Astrocyte of the cerebellum (primary cell): ENCODE measurements at regions not wholly inside any gene's neighbourhood (a gene's known extent, or its start where the extent isn't known, plus 50 kb on each side); places are given as distances from the start of the nearest gene placed in this dataset.

Source experiments
- DNase-seq: peaks from one replicate; pipeline ENCODE4 v3.0.0-alpha.2; 2011; ENCODE audit warnings: low read depth
- H3K4me3 ChIP-seq: 2 replicates; pipeline ENCODE4 v1.5.1; 2011; ENCODE audit warnings: mild to moderate bottlenecking, low read depth, low read length, moderate library complexity
- in situ Hi-C: cut with HindIII; loops from 2 replicates; pipeline ENCODE4 v1.10.0; 2017; ENCODE audit warnings: low sequenced_read_pairs
- TF ChIP-seq, protein P1 (sequence below): IDR thresholded peaks from 2 replicates; pipeline ENCODE4 v1.5.1; 2012; ENCODE audit warnings: low read length, low read depth, moderate library complexity, mild to moderate bottlenecking; ENCODE audit errors: missing control alignments

DNA sequence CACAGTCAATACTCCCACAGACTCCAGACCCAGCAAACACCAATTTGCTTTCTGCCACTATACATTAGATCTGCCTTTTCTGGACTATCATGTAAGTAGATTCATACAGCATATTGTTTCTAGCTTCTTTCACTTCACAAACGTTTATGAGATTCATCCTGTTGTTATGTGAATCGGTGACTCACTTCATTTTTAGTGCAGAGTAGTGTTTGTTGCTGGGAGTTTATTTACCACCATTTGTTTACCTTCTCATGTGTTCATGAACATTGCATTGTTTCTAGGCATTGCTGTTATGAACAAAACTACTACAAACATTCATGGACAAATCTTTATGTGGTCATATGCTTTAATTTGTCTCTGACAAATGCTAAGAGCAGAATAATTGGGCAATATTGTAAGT, 807.8 kb upstream of the TMEM132C start:
- in situ Hi-C loops: no loop called here
- no peak for DNase-seq
- TF ChIP-seq, protein P1, sequence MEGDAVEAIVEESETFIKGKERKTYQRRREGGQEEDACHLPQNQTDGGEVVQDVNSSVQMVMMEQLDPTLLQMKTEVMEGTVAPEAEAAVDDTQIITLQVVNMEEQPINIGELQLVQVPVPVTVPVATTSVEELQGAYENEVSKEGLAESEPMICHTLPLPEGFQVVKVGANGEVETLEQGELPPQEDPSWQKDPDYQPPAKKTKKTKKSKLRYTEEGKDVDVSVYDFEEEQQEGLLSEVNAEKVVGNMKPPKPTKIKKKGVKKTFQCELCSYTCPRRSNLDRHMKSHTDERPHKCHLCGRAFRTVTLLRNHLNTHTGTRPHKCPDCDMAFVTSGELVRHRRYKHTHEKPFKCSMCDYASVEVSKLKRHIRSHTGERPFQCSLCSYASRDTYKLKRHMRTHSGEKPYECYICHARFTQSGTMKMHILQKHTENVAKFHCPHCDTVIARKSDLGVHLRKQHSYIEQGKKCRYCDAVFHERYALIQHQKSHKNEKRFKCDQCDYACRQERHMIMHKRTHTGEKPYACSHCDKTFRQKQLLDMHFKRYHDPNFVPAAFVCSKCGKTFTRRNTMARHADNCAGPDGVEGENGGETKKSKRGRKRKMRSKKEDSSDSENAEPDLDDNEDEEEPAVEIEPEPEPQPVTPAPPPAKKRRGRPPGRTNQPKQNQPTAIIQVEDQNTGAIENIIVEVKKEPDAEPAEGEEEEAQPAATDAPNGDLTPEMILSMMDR: no peak
- no peak overlapping the region for H3K4me3 ChIP-seq

DNA sequence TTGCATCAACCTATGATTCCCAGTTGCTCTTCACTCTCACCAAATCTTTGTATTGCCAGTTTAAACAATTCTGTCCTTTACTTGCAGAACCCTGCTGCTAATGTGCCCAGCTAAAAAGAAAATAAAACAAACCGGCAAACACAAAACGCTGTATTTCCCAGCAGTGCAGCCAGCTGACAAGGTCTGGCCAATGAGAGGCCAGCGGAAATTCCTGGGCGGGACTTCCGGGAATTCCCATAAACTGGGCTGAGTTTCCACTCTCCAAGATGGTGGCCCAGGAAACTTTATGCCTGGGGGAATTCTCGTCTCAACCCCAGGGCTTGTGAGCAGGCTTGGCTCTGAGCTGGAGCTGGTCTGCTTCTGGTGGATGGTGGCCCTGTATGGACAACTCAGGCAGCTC, 807.3 kb upstream of the TMEM132C start:
- no peak for DNase-seq
- in situ Hi-C loops: no loop called here
- TF ChIP-seq, protein P1: no peak
- H3K4me3 ChIP-seq: no peak overlapping the region

DNA sequence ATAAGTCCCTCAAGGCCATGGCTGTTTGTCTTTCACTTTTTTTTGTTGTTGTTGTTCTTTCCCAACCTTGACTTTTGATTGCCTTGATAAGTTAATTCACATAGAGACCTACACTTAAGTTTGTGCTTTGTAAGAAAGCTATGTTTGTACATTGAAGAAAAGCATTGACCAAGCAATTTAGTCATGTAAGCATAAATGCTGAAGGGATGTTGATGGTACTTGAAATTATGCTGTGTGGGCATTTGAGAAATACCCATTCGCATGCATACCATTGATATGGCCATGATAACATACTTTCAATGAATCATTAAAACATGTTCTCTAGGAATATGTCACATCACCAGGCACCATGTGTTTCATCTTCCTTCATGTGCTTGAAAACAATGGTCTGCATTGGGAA, 803.7 kb upstream of the TMEM132C start:
- no peak for DNase-seq
- TF ChIP-seq, protein P1: no peak
- in situ Hi-C loops: no loop called here
- no peak overlapping the region for H3K4me3 ChIP-seq

DNA sequence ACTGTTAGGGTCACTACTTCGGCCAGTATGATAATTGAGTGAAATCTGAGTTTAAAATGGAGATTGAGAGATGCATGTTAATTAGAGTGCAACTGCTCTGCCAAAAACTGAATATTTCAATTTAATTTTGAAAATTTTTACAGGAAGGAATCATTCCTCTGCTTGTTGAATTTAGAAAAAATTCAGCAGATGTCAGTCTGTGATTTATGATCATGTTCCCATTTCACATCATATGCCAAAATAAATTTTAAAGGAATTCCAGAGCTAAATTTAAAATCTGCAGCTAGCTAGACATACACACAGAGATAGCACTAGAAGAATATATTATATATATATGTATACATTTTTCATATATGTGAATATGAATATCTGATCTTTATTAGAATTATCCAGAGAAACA, 797.6 kb upstream of the TMEM132C start:
- H3K4me3 ChIP-seq: no peak overlapping the region
- TF ChIP-seq, protein P1: no peak
- in situ Hi-C loops: no loop called here

GRCh38 chr12:127473766-127474165, 793.2 kb upstream of the TMEM132C start:
- TF ChIP-seq, protein P1: no peak
- DNase-seq: no peak
- no peak overlapping the region for H3K4me3 ChIP-seq
- in situ Hi-C loops: no loop called here

More for the DNA sequence above, 797.6 kb upstream of the TMEM132C start:
- DNase-seq: no peak

GRCh38 chr12:127479256-127479655, 787.7 kb upstream of the TMEM132C start:
- TF ChIP-seq, protein P1: no peak
- DNase-seq: peak; percentile 26
- H3K4me3 ChIP-seq: no peak overlapping the region
- in situ Hi-C loops: no loop called here

DNA sequence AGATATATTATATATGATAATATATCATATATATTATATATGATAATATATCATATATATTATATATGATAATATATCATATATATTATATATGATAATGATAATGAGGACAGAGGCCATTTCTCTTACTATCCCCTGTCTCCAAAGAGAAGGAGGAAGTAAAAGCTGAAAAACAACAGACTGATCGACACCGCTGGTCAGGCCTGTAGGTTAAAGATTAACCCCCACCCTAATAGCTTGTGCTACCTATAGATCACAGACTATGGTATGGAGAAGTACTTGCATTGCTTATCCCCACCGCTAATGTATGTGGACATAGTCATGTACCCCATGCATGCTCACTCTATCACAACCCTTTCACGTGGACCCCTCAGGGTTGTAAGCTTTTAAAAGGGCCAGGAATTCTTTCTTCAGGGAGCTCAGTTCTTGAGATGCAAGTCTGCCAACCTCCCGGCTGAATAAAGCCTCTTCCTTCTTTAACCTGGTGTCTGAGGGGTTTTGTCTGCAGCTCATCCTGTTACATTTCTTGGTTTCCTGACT, 786.1 kb upstream of the TMEM132C start:
- in situ Hi-C loops: no loop called here
- TF ChIP-seq, protein P1: no peak
- H3K4me3 ChIP-seq: no peak overlapping the region
- no peak for DNase-seq
